NCI-H526 treated with DMSO at 0.1 percent for 48 hours (cell line): ENCODE measurements at regions not wholly inside any gene's neighbourhood (a gene's known extent, or its start where the extent isn't known, plus 50 kb on each side); places are given as distances from the start of the nearest gene placed in this dataset.

ENCODE experiments used
- DNase-seq: peaks from one replicate; lab custom pipeline; 2025; lab: John Stamatoyannopoulos, UW

DNA sequence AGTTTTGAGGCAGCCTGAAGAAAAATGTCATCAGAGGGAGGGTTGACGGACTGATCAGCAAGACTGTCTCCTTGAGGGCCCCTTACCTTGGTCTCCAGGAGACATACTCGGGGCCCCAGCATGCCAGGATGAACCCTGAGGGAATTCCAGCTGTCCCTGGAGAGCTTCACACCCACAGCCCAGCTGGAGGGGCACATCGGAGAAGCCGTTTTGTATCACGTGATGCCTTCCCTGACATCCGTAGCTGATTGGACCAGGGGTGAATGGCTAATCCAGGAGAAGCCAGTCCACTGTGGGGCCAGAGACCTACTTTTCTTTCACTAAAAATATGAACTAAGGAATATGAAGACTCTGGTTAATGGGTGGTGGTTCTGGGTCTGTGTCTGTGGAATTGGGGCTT is 86.0 kb upstream of the TP53I11 start:
- no peak for DNase-seq

DNA sequence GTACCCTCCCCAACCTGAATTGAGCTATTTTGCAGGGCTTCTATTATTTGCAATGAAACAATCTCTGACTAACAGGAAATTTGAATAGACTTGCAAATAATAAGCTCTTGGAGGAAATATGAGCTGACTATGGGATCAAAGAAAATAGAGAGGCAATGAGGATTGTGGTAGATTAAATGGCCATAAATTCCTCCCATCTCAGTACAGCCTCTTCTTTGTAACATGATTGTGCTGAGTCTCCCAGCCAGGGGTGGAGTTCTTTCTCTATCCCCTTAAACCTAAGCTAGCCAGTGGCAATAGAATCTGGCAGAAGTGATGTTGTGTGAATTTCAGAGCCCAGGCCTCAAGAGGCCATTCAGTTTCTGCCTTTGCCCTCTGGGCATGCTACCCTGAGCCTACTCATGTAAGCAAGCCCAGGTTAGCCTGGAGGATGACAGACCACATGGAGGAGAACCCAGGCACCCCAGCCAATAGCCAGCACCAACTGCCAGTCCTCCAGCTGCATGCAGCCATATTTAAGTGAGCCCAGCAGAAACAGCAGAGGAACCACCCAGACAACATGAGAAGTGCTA is 86.8 kb upstream of the TP53I11 start:
- DNase-seq = peak; percentile 18

DNA sequence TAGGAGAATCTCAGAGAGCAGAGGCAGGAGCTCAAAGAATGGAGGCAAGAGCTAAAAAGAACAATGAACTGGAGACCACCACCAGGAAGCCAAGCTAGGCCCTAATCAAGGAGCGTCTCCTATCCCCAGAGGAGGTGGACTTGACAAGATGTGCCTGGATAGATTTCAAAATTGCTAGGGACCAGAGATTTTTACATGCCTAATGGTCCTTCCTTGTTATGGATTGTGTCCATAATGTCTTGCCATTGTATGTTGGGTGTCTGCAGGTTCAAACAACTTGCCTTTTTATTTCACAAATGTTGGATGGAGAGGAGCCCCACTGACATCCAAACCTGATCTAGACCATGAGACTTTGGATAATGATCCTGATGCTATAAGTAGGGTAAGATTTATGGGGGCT is 88.2 kb upstream of the TP53I11 start:
- no peak for DNase-seq

DNA sequence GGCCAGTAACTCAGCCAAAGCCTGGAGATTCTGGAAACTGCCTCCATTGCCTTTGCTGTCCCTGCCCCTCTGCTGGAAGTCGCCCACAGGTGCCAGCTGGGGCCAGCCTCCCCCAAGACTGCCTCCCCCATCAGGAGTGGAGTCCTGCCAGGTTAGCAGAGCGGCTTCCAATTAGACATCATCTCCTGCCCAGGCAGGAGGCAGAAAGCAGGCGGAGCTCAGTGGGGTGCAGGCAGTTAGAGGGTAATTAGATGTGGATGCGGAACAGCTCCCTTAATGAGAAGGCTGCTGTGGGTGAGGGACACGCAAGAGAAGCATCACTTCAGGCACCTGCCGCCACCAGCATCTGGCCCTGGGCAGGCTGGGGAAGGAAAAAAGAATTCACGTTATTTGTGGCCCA is 90.9 kb upstream of the TP53I11 start:
- DNase-seq = no peak

DNA sequence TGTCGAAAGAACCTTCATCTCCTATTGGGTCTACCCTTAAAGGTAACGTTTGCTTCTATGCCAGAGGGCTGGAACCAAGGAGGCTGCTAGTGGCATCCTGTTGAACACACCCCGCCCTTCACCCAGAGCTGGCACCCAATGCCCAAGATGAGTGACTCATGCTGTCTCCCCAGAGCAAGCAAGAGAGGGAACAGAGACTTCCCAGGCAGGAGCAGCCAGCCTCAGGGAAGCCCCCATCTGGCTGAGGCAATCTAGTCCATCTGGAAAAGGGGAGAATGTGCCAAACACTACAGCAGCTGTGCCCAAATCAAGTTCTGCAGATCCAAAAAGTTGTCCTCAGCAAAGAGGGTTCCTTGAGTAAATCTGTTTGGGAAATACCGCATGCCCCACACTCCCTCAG is 91.9 kb upstream of the TP53I11 start:
- no peak for DNase-seq

DNA sequence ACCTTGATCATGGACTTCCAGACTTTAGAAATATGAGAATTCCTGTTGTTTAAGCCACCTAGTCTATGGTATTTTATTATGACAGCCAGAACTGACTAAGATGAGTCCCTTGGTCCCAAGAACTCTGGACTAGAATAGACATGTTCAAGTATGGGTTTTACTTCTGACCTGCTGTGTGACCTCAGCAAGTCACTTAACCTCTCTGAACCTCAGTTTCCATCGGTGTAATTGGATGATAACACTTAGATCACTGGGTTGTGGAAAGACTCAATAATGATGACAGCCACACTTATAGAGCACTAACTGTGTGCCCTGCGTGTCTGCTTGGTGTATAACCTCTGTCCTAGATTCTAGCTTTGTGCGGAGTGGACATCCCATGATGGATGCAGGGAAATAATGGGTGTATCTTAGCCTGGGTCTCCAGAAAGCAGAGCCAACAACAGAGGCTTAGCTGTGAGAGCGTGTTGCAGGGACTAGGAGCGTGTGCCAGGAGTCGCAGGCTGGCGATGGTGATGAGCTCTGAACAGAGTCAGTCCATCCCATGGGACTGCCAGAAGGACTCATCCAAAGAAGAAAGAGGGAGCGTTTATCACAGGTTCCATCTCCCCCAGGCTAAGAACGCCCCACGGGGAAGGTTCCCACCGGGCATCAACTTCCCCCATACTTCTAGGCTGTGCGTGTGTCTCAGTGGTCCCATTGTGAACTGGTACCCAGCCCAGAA is 93.2 kb upstream of the TP53I11 start:
- no peak for DNase-seq

DNA sequence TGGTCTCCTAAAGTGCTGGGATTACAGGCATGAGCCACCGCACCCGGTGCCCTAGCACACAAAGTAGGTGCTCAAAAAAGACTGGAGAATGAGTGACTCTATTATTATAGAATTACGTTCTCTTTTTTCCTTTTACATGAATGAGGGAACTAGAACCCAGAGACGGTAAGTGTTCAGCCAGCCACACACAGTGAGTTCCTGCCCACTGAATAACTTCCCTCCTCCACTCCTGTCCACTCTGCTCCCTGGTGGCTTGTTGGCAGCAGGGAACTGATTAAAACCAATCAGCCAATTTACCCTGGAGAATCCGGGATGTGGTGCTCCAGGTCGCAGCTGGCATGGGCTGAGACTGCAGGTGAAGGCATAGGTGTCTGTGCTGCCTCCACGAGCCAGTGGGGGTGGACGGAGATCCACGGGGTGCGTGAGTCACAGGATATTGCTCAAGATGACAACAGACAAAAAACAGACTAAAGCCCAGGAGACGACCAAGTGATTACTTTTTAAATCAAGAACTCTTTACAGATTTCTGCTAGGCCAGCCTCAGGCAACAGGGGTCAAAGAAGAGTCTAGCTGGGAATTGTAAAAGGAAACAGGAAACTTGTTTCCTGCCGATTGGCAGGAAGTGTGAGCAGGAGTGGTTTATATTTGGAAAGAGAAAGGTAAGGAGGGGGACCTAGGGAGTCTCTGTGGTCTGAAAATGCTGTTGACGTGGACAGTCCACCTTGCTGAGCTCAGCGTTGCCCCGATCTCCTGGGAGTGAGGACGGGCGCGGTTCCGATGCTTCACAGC is 95.2 kb upstream of the TP53I11 start:
- DNase-seq = no peak

DNA sequence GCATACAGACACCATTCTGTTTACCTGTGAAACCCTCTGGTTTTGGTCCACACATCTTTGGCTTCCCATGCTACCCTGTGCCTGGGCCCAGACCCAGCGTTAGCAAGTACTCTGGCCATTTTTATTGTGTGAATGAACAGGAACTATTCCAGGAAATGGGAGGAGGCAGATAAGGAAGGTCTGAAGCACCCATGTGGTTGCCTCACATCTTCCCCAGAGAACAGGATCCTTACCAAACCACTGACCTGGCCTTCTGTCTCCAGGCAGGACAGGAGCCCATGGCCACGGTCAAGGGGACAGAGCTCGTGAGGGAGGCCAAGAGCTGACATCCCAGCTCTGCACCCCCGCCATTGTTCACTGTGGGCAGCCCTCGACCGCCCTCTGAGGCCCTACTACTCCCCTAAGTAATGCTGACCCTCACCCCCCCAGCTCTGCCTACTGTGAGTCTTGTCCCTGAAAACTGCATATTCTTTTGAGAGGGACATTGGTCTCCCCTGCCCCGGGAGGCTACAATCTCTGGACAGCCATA is 97.7 kb upstream of the TP53I11 start:
- DNase-seq = no peak

DNA sequence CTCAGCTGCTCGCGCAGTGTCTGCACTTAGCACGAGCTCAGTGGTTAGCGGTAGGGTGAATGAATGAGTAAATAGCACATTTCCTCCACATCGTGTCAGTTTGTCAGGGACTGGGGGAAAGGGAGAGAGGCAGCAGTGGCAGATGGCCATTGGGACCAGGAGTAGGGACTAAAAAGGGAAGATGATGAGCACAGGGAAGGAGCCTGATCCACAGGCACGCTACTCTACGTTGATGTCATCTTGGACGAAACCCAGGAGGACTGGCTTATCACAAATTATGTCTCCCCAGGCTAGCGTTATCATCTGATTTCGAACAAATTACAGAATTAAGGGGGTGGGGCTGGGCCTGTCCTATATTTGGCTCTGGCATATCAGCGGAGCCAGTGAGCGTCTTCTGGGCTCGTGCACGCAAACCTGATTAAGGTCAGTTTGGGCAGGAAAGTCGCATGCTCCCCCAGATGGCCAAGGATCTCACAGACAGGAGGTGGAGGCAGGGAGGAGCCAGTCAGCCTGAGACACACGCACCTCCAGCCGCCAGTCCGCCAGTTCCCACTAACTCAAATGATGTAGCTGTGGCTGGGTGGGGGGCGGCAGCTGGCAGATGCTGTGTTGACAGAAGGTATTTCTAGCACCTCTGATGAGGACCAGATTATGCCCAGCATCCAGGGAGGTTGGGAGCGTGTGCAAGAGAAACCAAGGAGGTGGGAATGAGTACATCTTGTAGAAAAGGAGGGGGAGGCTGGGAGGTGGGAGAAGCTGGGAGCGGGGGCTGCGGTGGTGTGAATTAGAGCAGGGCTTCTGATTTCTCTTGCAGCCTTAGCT is 97.4 kb upstream of the PRDM11 start:
- no peak for DNase-seq

DNA sequence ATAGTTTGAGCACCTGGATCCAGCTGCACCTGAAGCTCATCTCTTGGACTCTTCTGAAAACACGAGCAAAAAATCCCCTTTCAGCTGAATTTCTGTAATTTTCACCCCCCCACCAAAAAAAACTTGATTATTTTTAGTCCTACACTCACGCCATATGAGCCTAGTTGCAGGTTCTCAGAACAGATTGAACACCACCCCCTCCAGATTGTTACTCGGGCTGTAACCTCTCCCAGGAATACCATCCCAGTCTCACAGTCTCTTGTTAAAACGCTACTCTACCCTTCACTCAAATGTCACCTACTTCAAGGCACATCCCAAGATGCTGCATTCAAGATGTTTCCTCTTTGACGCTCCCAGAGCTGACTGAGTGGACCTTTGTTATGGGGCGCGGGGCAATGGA is 96.3 kb upstream of the PRDM11 start:
- DNase-seq = no peak

DNA sequence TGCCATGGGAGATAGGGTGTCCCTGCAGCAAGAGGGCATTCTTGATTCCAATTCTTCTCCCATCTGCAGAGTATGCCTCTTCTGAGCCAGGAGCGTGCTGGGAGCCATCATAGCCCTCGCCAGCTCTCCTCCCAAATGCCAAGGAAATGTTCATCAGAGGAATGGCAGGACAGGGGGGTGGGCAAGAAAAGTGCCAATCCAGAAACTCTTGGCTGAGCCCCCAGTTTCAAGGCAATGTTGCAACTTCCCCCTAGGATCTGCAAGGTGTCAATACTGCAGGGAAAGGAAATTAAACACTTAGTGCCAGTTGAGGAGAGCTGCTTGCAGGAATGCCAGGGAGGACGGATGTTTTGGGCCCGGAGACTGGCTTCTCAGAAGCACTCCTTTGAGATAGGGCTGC is 94.8 kb upstream of the PRDM11 start:
- DNase-seq = no peak

DNA sequence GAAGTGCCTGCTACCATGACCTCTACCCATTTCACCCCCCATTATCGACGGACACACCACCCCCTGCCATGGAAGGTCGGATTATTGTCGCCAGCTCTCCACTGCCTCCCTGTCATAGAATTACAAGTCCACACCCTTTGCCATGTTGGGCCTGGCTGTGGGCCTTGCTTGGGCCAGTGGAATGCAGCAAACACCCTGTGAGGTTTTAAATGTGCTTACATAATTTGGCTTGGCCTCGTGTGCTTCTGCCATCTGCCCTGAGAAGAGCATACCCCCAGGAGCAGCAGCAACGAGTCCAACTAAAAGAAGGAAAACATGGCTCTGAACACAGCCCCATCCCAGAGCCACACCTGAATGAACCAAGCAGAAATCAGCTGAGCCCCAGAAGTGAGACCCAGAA is 94.1 kb upstream of the PRDM11 start:
- DNase-seq = no peak

DNA sequence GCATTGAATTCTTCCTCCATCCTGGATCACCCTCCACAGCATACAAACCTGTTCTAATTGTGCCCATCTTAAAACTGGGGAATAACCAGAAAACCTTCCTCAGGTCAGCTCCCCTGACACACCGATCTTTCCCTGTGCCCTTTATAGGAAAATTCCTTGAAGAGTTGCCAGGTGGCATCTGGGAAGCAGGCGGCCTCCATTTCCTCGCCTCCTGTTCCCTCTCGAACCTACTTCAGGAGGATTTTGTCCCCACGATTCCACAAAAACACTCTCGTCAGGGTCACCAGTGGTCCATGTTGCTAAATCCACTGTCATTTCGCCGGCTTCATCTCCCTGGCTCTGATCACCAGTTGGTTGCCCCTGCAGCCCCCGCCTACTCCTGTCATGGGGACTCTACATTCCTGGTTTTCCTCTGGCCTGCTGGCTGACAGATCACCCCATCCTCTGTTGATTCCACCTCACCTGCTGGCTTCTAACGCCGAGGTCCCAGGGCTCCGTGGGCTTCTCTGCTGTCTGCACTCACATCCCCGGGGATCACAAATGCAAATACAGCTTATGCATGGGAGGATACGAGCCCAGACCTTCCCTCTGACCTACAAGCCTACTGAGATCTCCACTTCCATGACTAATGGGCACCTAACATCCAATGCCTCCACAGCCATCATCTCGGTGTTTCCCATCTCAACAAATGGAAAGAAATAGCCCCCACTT is 92.5 kb upstream of the PRDM11 start:
- DNase-seq = no peak

DNA sequence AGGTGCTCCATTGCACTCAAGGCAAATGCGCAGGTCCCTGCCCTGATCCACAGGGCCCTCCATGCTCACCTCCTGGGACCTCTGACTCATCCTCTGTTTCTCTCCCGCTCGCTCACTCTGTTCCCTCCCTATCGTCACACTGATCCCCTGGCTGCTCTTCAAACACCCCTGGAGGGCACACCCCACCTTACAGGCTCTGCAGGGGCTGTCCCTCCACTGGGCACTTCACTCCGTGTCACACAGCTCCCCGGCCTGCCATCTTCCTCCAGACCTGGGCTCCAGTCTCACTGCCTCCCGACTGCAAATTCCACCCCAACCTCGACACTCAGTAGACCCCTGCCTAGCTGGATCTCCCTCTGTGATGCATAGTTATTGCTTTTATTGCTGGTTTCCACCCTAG is 91.5 kb upstream of the PRDM11 start:
- DNase-seq = no peak

DNA sequence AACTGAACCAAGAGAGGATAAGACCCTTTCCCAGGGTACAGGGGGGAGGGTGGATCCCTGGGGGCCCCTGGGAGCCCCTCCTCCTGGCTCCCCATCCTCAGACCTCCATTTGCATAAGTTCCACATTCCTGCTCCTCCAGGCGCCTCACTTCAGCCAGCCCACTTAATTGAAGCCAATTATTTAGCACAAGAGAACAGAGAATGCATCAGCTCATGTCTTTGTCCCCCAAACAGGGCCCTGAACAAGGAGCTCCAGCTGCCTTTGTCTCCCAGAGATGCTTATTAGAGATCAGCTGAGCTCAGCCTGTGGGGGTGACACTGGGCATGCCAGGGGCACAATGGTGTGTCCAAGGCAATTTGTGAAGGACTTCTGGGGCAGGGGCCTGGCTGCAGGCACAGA is 89.9 kb upstream of the PRDM11 start:
- DNase-seq = no peak

DNA sequence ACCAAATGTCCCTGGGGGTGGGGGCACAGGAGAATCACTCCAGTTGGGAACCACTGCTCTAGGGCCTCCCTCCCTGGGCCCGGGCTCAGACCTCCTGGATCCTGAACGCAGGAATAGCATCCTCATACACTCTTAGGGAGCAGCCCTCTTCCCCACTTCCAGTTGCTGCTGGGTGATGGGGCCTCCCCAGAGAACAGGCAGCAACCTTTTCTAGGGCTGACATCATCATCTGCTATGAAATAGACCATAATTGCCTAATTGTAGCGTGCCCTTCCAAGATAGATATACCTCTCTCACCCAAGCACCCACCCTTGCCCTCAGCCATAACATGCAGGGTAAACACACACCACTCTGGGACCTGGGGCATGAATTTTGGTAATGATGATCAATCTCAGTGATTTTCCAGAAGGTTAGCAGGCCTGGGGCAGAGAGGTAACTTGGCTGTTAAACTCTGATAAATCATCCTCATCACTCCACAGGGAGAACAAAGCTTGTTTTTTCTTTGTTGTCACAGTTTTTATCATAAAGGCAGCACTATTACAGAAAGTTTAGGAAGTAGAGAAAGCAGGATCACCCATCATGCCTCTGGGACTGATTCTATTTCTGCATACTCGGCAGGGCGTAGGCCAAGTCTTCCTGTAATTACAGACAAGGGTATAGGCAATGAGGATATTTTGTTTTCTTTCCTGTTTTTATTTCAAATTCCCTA is 88.3 kb upstream of the PRDM11 start:
- DNase-seq = no peak

DNA sequence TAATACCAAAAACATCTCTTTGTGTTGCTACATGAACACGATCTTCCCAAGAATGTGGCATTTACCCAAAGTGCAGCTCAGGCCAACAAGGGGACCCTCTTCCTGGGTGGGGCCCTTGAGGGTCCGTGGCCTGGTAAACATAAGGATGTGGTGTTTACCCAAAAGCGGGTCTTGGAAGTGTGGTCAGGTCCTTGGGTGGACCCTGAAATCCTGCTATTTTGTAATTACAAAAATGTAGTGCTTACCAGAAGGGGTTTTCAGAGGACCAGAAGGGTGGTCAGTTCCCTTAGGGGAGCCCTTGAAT is 87.8 kb upstream of the PRDM11 start:
- no peak for DNase-seq

DNA sequence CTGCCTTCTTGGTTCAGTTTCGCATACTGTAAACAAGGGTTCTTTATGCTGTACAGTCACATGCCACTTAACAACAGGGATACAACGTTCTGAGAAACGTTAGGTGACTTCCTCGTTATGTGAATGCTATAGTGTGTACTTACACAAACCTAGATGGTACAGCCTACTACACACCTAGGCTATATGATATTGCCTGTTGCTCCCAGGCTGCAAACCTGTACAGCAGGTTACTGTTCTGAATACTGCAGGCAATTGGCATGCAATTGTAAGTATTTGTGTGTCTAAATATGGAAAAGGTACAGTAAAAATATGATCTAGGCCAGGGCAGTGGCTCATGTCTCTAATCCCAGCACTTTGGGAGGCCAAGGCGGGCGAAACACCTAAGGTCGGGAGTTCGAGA is 85.7 kb upstream of the PRDM11 start:
- no peak for DNase-seq

DNA sequence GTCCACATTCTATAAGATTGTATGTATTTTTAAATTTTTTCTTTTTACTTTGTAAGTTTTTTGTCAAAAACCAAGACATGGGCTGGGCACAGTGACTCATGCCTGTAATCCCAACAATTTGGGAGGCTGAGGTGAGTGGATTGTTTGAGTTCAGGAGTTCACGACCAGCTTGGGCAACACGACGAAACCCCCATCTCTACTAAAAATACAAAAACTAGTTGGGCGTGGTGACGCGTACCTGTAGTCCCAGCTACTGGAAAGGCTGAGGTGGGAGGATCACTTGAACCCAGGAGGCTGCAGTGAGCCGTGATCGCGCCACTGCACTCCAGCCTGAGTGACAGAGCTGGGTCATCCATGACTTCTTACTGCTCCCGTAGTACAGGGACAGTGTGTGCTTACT is 84.8 kb upstream of the PRDM11 start:
- no peak for DNase-seq

DNA sequence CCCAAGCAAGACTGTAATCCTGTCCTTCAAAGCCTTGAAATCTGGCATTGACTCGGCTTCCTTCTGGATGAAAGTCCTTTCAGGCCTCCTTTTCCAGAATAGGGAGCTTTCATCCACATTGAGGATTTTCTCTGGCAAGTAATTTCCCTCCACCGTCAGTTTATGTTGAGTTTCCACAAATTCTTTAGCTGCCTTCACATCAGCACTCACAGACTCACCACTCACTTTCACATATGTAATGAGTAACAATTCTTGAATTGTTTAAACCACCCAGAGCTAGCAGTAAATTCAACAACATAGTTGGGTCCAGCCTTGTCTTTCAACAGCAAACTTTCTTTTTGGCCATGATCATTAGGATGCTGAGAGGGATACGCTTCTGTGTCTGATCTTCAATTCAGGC is 84.3 kb upstream of the PRDM11 start:
- DNase-seq = no peak

DNA sequence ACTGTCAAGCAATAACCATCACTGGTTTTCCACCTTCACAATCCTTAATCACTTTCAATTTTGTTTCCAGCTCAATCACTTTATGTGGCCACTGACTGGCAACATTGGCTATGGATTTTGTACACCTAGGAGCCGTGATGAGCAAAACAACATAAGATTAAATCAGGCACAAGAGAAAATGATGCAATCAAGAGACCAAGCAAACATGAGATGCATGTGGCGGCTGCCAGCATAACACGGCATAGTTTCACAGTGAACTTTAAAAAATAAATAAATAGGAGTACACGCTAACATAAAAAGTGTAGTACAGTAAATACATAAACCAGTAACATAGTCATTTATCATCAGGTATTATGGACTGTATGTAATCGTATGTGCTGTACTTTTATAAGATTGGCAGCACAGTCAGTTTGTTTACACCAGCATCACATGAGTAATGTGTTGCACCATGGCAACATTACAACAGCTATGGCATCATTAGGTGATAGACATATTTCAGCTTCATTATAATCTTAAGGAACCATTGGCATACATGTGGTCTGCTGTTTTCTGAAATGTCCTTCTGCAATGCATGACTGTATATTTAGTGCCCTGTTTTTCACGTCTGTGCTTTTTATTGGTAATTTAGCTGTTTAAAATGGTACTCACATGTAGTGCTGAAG is 83.3 kb upstream of the PRDM11 start:
- DNase-seq = no peak
